ENCODE measurements at regions not wholly inside any gene's neighbourhood (a gene's known extent, or its start where the extent isn't known, plus 50 kb on each side); places are given as distances from the start of the nearest gene placed in this dataset.

GRCh38 chr10:75347186-75347585 is 54.4 kb downstream of the ZNF503 start:
- Histone ChIP-seq H3K79me2 (ENCODE audit: insufficient read depth, low read length) (no peaks in the 10 kb centered on the region), H3K9me3 (ENCODE audit: insufficient read depth, low read length) (no peaks in the 10 kb centered on the region), H3K27me3 (ENCODE audit: low read length) (no peaks in the 10 kb centered on the region), H3K27ac (ENCODE audit: low read depth, low read length) (no peak overlapping the region), H3K4me3 (ENCODE audit: insufficient read depth, low read length, poor library complexity, severe bottlenecking) (no peak overlapping the region), H3K4me2 (ENCODE audit: low read depth, low read length, poor library complexity, severe bottlenecking) (no peak overlapping the region), H3K36me3 (ENCODE audit: low read length) (no peaks in the 10 kb centered on the region), H2AFZ (ENCODE audit: low read depth, low read length, severe bottlenecking) (no peak overlapping the region), H3K9me2 (replicated peaks; ENCODE audit: insufficient read depth, low read length) (no peaks in the 10 kb centered on the region), H4K20me1 (ENCODE audit: low read depth, low read length) (no peaks in the 10 kb centered on the region), H3F3A (ENCODE audit: insufficient read depth) (no peaks in the 10 kb centered on the region), H3K9ac (ENCODE audit: low read length) (no peak overlapping the region)
- TF ChIP-seq CTCF (IDR thresholded peaks at IDR 0.05; ENCODE audit: insufficient read depth, low read length, poor library complexity, severe bottlenecking), result no peak
- no peak for TF ChIP-seq EZH2phosphoT487 (conservative IDR thresholded peaks at IDR 0.05; ENCODE audit: low read length)

- H3K9me2 ChIP-seq (replicated peaks; ENCODE audit: insufficient read depth, low read length), result no peaks in the 10 kb centered on the region
- H3K9ac ChIP-seq (ENCODE audit: low read length), result no peak overlapping the region
- no peaks in the 10 kb centered on the region for H3K27me3 ChIP-seq (ENCODE audit: low read length)
- H3K27ac ChIP-seq (ENCODE audit: low read depth, low read length), result no peak overlapping the region
- H3K9me3 ChIP-seq (ENCODE audit: insufficient read depth, low read length), result no peaks in the 10 kb centered on the region
- no peaks in the 10 kb centered on the region for H4K20me1 ChIP-seq (ENCODE audit: low read depth, low read length)
- no peaks in the 10 kb centered on the region for H3K36me3 ChIP-seq (ENCODE audit: low read length)
- TF ChIP-seq EZH2phosphoT487 (conservative IDR thresholded peaks at IDR 0.05; ENCODE audit: low read length) (no peak), CTCF (IDR thresholded peaks at IDR 0.05; ENCODE audit: insufficient read depth, low read length, poor library complexity, severe bottlenecking) (no peak)
- no peak overlapping the region for H2AFZ ChIP-seq (ENCODE audit: low read depth, low read length, severe bottlenecking)
- H3K79me2 ChIP-seq (ENCODE audit: insufficient read depth, low read length), result no peaks in the 10 kb centered on the region
- H3F3A ChIP-seq (ENCODE audit: insufficient read depth), result no peaks in the 10 kb centered on the region
- no peak overlapping the region for H3K4me2 ChIP-seq (ENCODE audit: low read depth, low read length, poor library complexity, severe bottlenecking)
- no peak overlapping the region for H3K4me3 ChIP-seq (ENCODE audit: insufficient read depth, low read length, poor library complexity, severe bottlenecking)
These were observed 55.8 kb downstream of the ZNF503 start for GRCh38 chr10:75345738-75346137.

GRCh38 chr10:75344170-75344569 is 57.4 kb downstream of the ZNF503 start:
- H3F3A ChIP-seq (ENCODE audit: insufficient read depth), result no peaks in the 10 kb centered on the region
- H4K20me1 ChIP-seq (ENCODE audit: low read depth, low read length), result no peaks in the 10 kb centered on the region
- no peaks in the 10 kb centered on the region for H3K9me3 ChIP-seq (ENCODE audit: insufficient read depth, low read length)
- H3K9ac ChIP-seq (ENCODE audit: low read length), result no peak overlapping the region
- H3K36me3 ChIP-seq (ENCODE audit: low read length), result no peaks in the 10 kb centered on the region
- H2AFZ ChIP-seq (ENCODE audit: low read depth, low read length, severe bottlenecking), result no peak overlapping the region
- no peaks in the 10 kb centered on the region for H3K9me2 ChIP-seq (replicated peaks; ENCODE audit: insufficient read depth, low read length)
- no peak overlapping the region for H3K27ac ChIP-seq (ENCODE audit: low read depth, low read length)
- no peak for TF ChIP-seq EZH2phosphoT487 (conservative IDR thresholded peaks at IDR 0.05; ENCODE audit: low read length)
- no peak for TF ChIP-seq CTCF (IDR thresholded peaks at IDR 0.05; ENCODE audit: insufficient read depth, low read length, poor library complexity, severe bottlenecking)
- no peaks in the 10 kb centered on the region for H3K27me3 ChIP-seq (ENCODE audit: low read length)
- no peak overlapping the region for H3K4me2 ChIP-seq (ENCODE audit: low read depth, low read length, poor library complexity, severe bottlenecking)
- H3K79me2 ChIP-seq (ENCODE audit: insufficient read depth, low read length), result no peaks in the 10 kb centered on the region
- no peak overlapping the region for H3K4me3 ChIP-seq (ENCODE audit: insufficient read depth, low read length, poor library complexity, severe bottlenecking)
